ENCODE measurements at regions not wholly inside any gene's neighbourhood (a gene's known extent, or its start where the extent isn't known, plus 50 kb on each side); places are given as distances from the start of the nearest gene placed in this dataset.

DNA sequence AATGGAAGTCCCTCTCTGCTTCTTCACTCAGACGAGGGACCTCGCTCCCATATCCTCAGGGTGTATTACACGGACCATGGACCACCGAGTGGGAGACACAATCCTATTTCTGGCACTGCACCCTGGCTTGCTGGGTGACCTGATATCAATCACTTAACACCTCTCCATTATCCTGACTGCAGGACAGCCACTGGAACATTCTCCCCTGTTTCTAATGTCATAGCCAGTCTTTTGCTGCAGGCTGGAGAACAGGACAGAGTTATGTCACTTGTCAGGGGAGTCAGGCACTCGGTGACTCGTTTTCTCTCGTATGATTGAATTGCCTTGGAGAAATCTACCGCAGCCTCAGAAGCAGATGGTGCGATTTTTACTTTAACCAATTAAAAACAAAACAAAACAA, 219.1 kb upstream of the IGFBP7 start:
- TF ChIP-seq, protein P1, sequence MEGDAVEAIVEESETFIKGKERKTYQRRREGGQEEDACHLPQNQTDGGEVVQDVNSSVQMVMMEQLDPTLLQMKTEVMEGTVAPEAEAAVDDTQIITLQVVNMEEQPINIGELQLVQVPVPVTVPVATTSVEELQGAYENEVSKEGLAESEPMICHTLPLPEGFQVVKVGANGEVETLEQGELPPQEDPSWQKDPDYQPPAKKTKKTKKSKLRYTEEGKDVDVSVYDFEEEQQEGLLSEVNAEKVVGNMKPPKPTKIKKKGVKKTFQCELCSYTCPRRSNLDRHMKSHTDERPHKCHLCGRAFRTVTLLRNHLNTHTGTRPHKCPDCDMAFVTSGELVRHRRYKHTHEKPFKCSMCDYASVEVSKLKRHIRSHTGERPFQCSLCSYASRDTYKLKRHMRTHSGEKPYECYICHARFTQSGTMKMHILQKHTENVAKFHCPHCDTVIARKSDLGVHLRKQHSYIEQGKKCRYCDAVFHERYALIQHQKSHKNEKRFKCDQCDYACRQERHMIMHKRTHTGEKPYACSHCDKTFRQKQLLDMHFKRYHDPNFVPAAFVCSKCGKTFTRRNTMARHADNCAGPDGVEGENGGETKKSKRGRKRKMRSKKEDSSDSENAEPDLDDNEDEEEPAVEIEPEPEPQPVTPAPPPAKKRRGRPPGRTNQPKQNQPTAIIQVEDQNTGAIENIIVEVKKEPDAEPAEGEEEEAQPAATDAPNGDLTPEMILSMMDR (IDR thresholded peaks at IDR 0.05; ENCODE audit: extremely low read depth in 1 of 2, insufficient read depth in 1 of 2, low read depth in 1 of 2, low read length in 2 of 2): no peak
- no peak for TF ChIP-seq POLR2AphosphoS5 (IDR thresholded peaks at IDR 0.05; ENCODE audit: insufficient read depth, low read depth, low read length)
- no peak for TF ChIP-seq POLR2A (IDR thresholded peaks at IDR 0.05; ENCODE audit: low read depth, low read length)
- no peak for TF ChIP-seq EZH2 (IDR thresholded peaks at IDR 0.05; ENCODE audit: borderline replicate concordance, low read depth, low read length, severe bottlenecking)
- no peak for TF ChIP-seq MYC (IDR thresholded peaks at IDR 0.05; ENCODE audit: low read depth, low read length)
- no peak for TF ChIP-seq FOS (IDR thresholded peaks at IDR 0.05; ENCODE audit: borderline replicate concordance, insufficient read depth, low read length)

All from endothelial cell of umbilical vein (primary cell).